ENCODE measurements at regions not wholly inside any gene's neighbourhood (a gene's known extent, or its start where the extent isn't known, plus 50 kb on each side); places are given as distances from the start of the nearest gene placed in this dataset.

DNA sequence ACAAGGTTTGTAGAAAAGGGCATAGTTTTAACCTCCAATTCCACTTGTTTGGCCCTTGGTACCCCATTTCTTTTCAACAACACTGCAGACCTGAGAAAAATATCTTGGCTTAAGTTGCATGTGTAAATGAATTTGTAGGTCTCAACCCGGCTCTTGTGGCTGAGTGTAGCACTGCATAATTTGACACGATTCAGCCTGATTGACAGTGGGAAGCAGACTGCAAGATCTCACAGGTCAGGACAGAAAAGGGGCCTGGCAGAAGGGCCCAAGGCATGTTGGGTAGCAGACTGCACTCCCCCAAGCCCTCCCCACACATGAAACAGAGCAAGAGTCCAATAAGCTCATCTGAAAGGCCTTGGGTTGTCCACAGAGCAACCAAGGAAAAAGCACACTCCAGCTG is 169.7 kb upstream of the SMARCA2 start:
- Histone ChIP-seq H3K27me3 (ENCODE audit: control insufficient read depth in 2 of 2, insufficient read depth in 2 of 2, low read length in 2 of 2) (no peaks in the 10 kb centered on the region), H4K20me1 (ENCODE audit: insufficient read depth, low read length) (no peaks in the 10 kb centered on the region), H3K4me2 (replicated peaks; ENCODE audit: extremely low read depth, low read length, poor library complexity, severe bottlenecking) (no peak overlapping the region), H3K27ac (ENCODE audit: low read depth in 1 of 2, low read length in 2 of 2) (no peak overlapping the region), H3K79me2 (ENCODE audit: insufficient read depth, low read length) (no peaks in the 10 kb centered on the region), H3K4me1 (ENCODE audit: control insufficient read depth in 1 of 2, insufficient read depth in 2 of 2, low read length in 2 of 2) (no peaks in the 10 kb centered on the region), H3K9me3 (replicated peaks in 1 of 2; ENCODE audit: control insufficient read depth in 1 of 2, insufficient read depth in 1 of 2, low read length in 2 of 2) (no peaks in the 10 kb centered on the region), H3K4me3 (replicated peaks in 1 of 3; ENCODE audit: low read depth in 2 of 3, low read length in 3 of 3) (no peak overlapping the region), H2AFZ (ENCODE audit: insufficient read depth, low read depth, low read length, poor library complexity, severe bottlenecking) (no peak overlapping the region), H3K36me3 (replicated peaks in 1 of 2; ENCODE audit: control insufficient read depth in 1 of 2, insufficient read depth in 2 of 2, low read length in 2 of 2) (no peaks in the 10 kb centered on the region), H3K9ac (ENCODE audit: insufficient read depth, low read length, poor library complexity, severe bottlenecking) (no peak overlapping the region)
- H3K4me1 Mint-ChIP-seq: no peaks in the 10 kb centered on the region
- intact Hi-C loops (cut with micrococcal nuclease): no loop called here
- H3K27ac Mint-ChIP-seq: no peak overlapping the region
- H3K27me3 Mint-ChIP-seq (ENCODE audit: low read depth in 3 of 3): peaks cover 0 to 3% (median 0%) of the 10 kb centered on the region in 3 donors
- no peak for TF ChIP-seq CTCF (IDR thresholded peaks at IDR 0.05)
- H3K4me3 Mint-ChIP-seq: no peak overlapping the region
- H3K9me3 Mint-ChIP-seq: peaks cover 0 to 3% (median 0%) of the 10 kb centered on the region in 7 donors
- no peaks in the 10 kb centered on the region for H3K36me3 Mint-ChIP-seq
- DNase-seq: no peak
- WGBS (ENCODE audit: insufficient coverage): 50% methylated on average over 2 of the region's 2 CpGs

DNA sequence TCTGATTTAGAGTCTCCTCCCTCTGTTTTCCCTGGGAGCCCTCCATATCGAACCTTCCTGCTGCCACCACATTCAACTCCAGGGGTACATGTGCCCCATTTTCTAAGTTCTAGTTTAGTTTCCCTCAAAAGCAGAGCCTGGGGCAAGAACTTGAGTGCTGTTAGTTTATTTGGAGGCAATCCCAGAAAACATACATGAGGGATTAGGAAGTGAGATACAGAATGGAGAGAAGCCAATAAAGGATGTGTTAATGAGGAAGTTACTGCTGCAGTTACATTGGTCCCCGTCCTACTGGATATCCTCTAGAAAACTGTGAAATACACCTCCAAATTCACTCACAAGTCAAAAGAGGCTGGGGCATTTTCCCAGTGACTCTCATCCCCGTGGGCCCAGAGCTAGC is 159.4 kb upstream of the SMARCA2 start:
- Mint-ChIP-seq H3K4me3 (no peak overlapping the region), H3K36me3 (no peaks in the 10 kb centered on the region), H3K9me3 (peaks cover 0 to 15% (median 8%) of the 10 kb centered on the region in 7 donors), H3K27me3 (ENCODE audit: low read depth in 3 of 3) (peaks cover 0 to 2% (median 0%) of the 10 kb centered on the region in 3 donors), H3K27ac (no peak overlapping the region), H3K4me1 (no peaks in the 10 kb centered on the region)
- Histone ChIP-seq H3K9ac (ENCODE audit: insufficient read depth, low read length, poor library complexity, severe bottlenecking) (no peak overlapping the region), H4K20me1 (ENCODE audit: insufficient read depth, low read length) (no peaks in the 10 kb centered on the region), H3K9me3 (replicated peaks in 1 of 2; ENCODE audit: control insufficient read depth in 1 of 2, insufficient read depth in 1 of 2, low read length in 2 of 2) (peaks cover 0 to 5% of the 10 kb centered on the region in 2 donors), H3K4me1 (ENCODE audit: control insufficient read depth in 1 of 2, insufficient read depth in 2 of 2, low read length in 2 of 2) (no peaks in the 10 kb centered on the region), H3K36me3 (replicated peaks in 1 of 2; ENCODE audit: control insufficient read depth in 1 of 2, insufficient read depth in 2 of 2, low read length in 2 of 2) (no peaks in the 10 kb centered on the region), H3K4me3 (replicated peaks in 1 of 3; ENCODE audit: low read depth in 2 of 3, low read length in 3 of 3) (no peak overlapping the region), H2AFZ (ENCODE audit: insufficient read depth, low read depth, low read length, poor library complexity, severe bottlenecking) (no peak overlapping the region), H3K27me3 (ENCODE audit: control insufficient read depth in 2 of 2, insufficient read depth in 2 of 2, low read length in 2 of 2) (no peaks in the 10 kb centered on the region), H3K4me2 (replicated peaks; ENCODE audit: extremely low read depth, low read length, poor library complexity, severe bottlenecking) (no peak overlapping the region), H3K27ac (ENCODE audit: low read depth in 1 of 2, low read length in 2 of 2) (no peak overlapping the region), H3K79me2 (ENCODE audit: insufficient read depth, low read length) (no peaks in the 10 kb centered on the region)
- TF ChIP-seq CTCF (IDR thresholded peaks at IDR 0.05): no peak
- intact Hi-C loops (cut with micrococcal nuclease): no loop called here
- DNase-seq: no peak
- no CpG with 5 or more reads among the region's 3 CpGs for WGBS (ENCODE audit: insufficient coverage)

Measured in CD14-positive monocyte (primary cell).